ENCODE measurements at regions not wholly inside any gene's neighbourhood (a gene's known extent, or its start where the extent isn't known, plus 50 kb on each side); places are given as distances from the start of the nearest gene placed in this dataset.
A peak's percentile ranks its signal among the peaks of the same experiment; 100 is the strongest.
"Not testable (repeated sequence)": the region's sequence is repeated elsewhere in the genome, so short reads cannot be mapped to it uniquely, and the experiment has no call there.

DNA sequence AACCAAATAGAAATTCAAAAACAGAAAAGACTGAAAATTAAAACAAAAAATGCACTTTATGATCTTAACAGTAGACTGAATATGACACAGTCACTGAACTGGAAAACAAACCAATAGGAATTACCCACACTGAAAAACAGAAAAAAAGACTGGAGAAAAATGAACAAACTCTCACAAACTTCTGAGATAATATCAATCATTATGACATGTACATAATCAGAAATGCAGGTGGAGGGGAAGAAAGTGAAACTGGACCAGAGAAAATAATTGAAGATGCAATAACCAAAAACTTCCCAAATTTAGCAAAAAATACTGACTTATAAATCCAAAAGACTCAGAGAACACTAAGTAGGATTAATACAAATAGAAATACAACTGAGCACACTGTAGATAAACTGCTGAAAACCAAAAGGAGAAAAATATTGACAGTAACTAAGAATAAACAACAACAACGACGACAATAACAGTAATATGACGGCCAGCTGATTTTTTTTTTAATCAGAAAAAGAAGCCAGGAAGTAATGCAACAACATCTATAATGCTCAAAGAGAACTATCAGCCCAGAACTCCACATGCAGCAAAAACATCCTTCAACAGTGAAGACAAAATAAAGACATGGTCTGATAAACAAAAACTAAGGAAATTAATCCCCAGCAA is 108.1 kb downstream of the ZFAND4 start:
- DNase-seq = no peak

DNA sequence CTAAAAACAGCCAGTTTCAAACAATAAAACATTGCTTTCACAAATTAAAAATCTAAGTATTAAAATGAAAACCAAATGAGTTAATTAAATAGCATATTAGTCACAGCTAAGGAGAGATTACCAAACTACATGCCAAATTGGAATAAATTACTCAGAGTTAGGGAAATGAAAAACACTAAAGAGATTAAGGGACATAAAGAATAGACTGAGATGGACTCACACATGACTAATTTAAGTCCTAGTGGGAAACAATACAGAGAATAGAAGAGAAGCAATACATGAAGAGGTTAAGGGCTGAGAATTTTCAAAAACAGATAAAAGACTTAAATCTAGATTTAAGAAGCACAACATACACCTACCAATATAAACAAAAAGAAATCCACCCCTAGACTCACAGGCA is 110.6 kb downstream of the ZFAND4 start:
- no peak for DNase-seq

DNA sequence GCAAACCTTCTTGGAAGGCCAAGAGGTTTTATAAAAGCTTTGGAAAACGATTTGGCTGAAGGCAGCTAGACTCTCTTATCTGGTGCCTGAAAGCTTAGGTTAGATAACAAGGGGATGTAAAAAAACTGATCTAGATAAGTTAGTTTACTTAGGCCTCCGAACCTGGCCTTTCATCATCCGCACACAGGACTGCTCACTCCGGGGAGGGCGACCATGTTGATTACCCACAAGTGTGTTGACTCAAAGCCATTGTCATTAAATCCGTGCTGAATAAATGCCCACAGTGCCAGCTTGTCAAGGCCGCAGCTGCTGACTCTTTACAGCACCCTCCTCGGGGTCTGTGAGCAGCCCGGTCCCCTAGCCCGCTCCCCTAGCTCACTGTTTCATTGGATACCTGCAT is 112.3 kb downstream of the ZFAND4 start:
- DNase-seq = no peak

DNA sequence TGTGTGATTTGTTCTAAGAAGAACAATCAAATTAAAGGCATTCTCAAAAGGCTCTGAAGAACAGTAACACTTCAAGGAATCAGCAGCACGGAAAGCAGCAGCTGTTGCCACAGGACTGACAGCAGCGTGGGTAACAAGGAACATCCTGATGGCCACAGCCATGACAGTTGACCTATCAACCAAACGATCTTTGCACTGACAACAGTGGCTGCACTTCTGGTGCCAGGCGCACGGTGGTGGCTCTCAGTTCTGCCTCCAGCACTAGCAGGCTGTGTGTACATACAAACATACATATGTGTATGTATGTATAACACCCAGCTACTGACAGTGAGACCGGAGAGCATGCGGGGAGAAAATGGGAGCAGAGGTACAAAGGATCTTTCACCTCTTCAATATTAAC is 114.1 kb downstream of the ZFAND4 start:
- no peak for DNase-seq

DNA sequence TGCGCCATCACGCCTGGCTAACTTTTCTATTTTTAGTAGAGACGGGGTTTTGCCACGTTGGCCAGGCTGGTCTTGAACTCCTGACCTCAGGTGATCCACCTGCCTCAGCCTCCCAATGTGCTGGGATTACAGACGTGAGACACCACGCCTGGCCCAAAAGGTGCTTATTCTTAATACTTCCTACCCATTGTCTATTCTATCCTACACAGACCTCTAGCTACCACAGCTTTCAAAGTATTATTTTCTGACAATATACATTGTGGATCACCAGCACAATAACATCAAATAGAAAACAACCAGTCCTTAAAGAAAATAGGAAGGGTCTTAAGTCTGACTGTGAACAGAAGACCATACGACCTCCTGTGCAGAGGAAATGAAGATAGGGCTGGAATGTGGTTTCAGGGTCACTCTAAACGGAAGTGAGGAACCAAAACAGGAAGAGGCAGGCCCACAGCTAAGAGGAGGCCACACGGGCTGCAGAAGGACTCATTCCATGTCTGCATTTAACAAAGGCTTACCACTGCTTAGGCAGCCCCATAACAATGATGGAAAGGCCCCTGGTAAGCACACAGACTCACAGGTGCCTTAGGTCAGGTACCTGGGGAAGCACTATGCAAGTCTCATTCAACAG is 115.2 kb downstream of the ZFAND4 start:
- peak in 1 of 2 experiments; percentile 29 for DNase-seq

DNA sequence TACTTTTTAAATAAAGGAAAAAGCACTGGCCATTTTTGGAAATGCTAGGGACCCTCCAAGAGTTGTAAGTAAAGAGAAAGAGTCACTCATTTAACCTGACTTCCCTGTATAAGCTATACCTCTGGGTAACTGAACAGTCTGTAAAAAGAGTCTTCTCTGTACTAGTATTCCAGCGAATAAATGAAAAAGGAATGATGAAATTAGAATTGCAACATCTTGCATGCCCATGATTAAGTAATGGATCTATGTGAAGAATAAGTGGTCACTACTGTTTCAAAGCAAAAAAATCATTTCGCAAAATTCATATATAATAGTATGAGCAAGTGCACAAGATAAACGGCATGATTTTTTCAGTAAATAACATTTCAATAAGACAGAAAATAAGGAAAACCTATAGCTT is 116.8 kb downstream of the ZFAND4 start:
- DNase-seq = no peak

DNA sequence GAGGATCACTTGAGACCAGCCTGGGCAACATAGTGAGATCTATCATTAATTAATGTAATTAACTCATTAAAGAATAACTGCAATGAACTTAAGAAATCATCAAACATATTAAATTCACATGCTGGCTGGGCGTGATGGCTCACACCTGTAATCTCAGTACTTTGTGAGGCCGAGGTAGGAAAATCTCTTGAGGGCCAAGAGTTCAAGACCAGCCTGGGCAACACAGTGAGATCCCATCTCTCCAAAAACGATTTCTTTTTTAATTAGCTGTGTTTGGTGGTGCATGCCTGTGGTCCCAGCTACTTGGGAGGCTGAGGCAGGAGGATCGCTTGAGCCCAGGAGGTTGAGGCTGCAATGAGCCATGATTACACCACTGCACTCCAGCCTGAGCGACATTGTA is 117.2 kb downstream of the ZFAND4 start:
- DNase-seq = not testable (repeated sequence)

DNA sequence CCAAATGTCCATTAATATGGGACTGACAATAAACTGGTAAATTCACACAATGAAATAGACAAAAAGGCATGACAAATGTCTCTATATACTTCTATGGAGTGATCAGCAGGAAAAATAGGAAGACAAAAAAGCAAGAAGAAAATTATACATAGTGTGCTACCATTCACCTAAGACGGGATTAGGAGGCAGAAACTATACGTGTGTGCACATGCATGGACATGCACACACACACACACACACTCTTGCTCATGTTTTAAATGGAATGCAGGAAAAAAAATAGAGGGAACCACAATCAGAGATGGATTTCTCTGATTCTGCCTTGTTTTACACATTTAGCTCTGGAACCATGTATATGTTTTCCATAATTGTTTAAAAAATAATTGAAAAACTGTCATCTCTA is 119.0 kb downstream of the ZFAND4 start:
- DNase-seq = no peak

DNA sequence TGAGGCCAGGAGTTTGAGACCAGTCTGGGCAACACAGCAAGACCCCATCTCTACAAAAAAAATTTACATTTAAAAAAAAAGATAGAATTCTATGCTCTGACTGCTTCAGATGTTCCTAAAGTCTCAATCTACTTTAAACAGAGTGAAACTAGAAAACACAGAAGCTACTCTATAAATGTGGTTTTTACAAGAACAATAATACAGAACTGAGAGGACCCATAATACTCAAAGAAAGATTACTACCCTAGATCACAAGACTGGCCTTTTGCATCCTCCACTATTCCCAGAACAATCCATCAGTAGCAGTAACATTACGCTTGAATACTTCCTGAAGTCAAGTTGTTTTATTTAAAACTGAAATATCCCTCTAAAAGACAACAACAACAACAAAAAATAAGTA is 119.4 kb downstream of the ZFAND4 start:
- no peak for DNase-seq

DNA sequence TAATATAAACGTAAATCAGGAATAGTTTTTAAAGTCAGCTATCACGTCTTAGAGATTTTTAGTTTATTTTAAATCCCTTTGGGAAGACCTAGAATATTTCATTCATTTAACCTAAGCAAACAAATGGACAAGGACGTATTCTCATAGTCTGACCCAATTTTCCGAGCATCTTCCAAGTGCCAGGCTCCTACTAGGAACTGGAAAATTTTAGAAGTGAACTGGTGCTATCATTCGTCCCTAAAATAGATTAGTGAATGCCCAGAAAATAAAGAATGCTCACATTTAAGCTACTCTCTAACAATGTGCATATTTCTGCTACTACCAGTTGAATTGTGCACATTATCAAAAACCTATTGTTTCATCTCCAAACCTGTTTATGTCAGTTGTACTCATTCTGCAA is 120.1 kb downstream of the ZFAND4 start:
- no peak for DNase-seq

DNA sequence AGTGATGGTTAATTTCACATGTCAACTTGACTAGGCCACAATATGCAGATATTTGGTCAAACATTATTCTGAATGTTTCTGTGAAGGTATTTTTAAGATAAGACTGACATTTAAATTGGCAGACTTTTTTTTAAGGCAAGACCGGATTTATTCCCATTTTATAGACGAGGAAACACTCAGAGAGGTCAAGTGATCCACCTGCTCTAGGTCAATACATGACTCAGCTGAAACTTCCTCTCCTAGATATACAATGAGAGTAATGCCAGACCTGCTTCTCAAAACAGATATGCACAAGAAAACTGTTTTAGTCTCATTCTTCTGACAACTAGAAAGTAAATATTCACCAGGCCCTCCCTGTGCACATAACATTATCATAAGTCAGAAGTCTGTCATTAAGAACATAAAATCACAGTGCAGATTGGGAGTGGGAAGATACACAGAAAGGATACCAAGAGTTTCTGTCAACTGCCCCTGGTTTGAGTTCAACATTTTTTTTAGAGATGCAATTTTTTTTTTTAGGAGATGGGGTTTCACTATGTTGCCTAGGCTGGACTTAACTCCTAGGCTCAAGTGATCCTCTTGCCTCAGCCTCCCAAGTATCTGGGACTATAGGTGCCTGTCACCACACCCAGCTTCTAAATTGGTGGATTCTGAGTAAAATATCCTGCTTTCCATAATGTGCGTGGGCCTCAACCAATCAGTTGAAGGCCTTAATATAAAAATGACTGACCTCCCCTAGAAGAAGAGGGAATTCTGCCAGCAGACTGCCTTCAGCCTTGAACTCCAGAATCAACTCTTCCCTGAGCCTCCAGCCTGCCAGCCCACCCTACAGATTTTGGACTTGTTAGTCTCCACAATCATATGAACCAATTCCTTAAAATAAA is 121.4 kb downstream of the ZFAND4 start:
- DNase-seq = no peak

DNA sequence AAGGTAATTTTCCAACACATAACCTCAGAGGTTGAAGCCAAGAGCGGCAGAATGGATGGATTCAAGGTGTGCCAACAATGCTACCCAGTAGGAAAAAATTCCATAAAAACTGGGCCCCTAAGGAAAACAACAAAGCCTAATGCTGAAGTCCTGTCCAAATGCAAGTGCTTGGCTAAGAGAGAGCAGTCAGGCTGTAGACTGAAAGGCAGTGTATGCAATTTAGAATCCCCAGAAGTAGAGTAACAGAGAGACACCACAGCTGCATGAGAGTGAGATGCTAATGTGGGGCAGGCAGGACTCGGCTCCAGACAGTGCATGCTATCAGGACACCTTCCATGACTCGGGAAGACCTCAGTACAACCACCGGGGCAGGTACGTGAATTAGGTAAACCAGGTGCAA is 124.5 kb downstream of the ZFAND4 start:
- DNase-seq = no peak

DNA sequence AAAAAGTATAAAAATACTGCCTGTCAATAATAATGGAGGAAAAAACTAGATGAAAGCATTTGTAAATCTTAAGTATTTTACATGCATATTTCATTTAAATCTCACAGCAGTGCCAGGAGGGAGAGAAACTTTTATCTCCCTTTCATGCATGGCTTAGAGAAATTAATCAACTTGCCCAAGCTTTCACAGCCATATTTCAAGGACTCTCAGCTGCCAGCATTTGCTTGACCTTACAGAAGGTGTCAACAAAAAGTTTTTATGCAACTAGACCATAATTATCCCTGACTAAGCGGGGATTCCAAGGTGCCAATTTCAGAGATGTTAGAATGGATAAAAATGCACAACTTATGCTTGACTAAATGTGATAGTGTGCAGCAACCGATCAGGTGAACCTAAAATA is 125.4 kb downstream of the ZFAND4 start:
- no peak for DNase-seq

DNA sequence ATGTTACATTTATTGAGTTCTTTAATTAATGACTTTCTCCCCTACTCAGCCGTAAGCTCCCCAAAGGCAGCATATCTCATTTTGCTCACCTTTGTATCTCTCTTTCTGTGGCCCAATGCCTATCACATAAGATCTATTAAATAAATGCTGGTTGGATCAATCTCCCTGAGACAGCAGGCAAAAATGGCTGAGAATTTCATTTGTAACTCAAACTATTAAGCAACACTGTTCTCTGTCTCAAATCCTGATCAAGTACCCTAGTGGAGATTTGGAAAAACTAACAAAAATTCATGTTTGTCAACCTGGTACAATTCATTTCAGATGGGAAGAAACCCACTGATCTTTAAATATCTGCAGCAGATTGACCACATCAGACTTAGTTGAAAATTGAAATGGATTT is 127.4 kb downstream of the ZFAND4 start:
- DNase-seq = no peak

DNA sequence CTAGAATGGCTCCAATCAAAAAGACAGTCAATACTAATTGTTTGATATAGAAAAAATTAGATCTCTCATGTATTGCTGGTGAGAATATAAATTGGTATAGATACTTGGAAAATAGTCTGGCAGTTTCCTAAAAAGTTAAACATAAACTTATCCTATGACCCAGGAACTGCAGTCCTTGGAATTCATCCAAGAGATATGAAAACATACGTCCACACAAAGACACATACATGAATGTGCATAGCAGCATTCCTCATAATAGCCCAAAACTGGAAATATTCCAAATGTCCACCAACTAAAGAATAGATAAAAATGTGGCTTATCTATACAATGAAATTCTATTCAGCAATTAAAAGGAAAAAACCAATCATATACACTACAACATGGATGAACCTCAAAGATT is 128.4 kb downstream of the ZFAND4 start:
- no peak for DNase-seq

DNA sequence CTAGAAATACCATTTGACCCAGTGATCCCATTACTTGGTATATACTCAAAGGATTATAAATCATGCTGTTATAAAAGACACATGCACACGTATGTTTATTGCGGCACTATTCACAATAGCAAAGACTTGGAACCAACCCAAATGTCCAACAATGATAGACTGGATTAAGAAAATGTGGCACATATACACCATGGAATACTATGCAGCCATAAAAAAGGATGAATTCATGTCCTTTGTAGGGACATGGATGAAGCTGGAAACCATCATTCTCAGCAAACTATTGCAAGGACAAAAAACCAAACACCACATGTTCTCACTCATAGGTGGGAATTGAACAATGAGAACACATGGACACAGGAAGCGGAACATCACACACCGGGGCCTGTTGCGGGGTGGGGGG is 131.5 kb downstream of the ZFAND4 start:
- DNase-seq = not testable (repeated sequence)

DNA sequence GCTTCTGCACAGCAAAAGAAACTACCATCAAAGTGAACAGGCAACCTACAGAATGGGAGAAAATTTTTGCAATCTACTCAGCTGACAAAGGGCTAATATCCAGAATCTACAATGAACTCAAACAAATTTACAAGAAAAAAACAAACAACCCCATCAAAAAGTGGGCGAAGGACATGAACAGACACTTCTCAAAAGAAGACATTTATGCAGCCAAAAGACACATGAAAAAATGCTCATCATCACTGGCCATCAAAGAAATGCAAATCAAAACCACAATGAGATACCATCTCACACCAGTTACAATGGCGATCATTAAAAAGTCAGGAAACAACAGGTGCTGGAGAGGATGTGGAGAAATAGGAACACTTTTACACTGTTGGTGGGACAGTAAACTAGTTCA is 132.0 kb downstream of the ZFAND4 start:
- DNase-seq = not testable (repeated sequence)

DNA sequence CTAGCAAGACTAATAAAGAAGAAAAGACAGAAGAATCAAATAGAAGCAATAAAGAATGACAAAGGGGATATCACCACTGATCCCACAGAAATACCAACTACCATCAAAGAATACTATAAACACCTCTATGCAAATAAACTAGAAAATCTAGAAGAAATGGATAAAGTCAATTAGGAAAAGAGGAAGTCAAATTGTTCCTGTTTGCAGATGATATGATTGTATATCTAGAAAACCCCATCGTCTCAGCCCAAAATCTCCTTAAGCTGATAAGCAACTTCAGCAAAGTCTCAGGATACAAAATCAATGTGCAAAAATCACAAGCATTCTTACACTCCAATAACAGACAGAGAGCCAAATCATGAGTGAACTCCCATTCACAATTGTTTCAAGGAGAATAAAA is 133.0 kb downstream of the ZFAND4 start:
- not testable (repeated sequence) for DNase-seq

DNA sequence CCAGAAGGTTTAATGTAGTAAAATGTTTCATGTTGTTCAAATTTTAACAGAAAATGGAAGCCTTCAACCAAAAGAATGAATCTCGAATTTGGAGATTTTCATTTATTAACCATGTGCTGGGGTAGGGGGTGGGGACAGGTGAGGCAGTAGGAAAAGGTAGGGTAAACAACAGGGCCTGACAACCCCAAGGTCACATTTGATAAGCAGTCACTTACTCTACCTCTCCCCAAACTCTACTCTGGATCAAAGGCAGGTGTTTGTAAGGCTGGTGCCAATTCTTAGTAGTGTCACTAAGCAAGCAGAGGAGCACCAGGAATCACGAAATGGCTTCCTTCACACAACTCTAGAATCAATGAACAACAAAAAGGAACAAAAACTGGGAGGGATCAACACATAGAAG is 138.0 kb downstream of the ZFAND4 start:
- DNase-seq = no peak

DNA sequence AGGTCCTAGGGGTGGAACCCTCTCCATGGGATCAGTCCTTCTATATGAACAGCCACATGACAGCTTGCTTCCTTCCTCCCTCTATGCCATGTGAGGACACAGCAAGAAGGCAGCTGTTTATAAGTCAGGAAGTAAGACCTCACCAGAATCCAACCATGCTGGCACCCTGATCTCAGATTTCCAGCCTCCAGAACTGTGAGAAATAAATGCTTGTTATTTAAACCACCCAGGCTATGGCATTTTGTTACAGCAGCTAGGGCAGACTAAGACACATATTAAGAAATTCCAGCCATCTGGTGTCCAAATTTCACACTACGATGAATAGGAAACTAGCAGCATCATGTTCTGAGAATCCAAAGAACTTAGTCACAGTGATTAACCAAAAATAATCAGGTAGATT is 140.1 kb downstream of the ZFAND4 start:
- no peak for DNase-seq

DNA sequence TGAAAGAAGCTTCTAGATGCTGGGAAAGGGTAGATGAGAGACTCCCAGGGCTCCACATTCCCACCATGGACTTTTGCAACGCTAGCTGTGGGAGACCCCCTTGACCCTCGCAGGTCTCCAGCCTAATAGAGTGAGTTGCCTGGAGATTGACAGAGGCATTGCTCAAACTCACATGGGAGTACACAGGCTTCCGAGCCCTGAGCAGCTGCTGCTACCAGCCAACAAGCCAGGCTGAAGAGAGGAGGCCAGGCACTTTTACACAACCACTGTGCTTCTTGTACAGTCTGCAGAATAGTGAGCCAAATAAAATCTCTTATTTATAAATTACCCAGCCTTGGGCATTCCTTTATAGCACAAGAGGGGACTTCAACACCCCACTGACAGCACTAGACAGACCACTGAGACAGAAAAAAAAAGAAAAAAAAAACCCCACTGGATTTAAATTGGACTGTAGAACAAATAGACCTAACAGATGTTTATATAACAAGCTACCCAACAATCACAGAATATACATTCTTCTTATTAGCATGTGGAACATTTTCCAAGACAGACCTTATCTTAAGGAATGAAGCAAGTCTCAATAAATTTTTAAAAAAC is 146.2 kb downstream of the ZFAND4 start:
- no peak for DNase-seq

DNA sequence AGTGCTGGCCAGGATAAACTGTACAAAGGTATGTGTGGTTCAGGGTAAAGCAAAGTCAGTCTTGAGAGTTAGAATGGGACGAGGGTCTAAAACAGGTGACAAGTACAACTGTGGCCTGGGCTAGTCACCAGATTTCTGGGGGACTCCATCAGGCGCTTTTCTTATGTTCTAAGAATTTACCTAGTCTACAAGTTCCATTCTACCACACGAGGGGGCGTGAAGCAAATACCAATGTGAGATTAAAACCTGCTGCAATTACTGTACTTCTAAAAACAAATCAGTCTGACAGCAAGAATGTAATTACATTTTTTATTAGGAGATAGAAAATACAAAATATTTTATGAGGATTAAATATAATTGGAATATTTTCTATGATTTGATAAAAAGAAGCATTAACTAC is 146.5 kb downstream of the ALOX5 start:
- no peak for DNase-seq

DNA sequence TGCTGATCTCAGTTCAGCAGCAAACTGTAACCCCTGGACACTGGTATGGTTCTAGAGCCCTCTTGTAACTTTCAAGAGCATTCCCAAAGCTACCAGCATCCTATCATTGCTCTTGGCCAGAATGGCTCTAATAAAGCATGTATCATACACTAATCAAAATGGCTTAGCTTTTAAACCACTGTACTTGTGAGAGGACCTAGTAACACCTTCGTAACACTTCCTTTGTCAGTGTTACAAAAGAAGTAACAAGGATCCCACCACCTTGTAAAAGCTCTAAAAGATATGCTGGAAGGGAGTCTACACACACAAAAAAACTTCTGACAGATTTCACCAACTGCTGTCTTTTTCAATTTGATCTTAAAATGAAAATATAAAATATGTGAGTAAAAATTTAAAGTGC is 144.7 kb downstream of the ALOX5 start:
- no peak for DNase-seq

DNA sequence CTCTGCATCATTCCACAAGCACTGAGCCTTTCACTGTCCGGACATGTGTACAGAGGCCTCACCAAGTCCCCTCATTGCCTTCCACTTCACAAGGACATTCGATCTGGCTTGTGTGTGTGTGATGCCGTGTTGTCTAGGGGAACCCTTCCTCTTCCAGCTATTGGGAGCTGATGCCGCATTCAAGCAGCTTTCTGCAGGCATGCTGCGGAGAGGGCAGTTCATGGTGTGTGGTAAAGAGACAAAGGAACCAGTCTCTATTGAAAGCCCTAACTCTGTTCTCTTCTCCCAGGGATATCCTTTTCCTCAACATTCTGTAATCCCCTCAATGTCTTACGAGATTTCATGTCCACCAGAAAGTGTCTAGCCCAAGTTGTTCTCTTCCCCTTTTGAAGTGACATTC is 141.6 kb downstream of the ALOX5 start:
- no peak for DNase-seq

Measured in activated T-cell treated with anti-CD3 and anti-CD28 coated beads, Interleukin-2, amount 50 U/mL, for 48 hours (primary cell).